HG03571 (cell line): ENCODE measurements at regions not wholly inside any gene's neighbourhood (a gene's known extent, or its start where the extent isn't known, plus 50 kb on each side); places are given as distances from the start of the nearest gene placed in this dataset.

ENCODE experiments used
- ATAC-seq: cut with Tn5 transposase; IDR thresholded peaks from one replicate; pipeline ENCODE4 v1.9.1; 2021; ENCODE audit not compliant: unreplicated experiment

DNA sequence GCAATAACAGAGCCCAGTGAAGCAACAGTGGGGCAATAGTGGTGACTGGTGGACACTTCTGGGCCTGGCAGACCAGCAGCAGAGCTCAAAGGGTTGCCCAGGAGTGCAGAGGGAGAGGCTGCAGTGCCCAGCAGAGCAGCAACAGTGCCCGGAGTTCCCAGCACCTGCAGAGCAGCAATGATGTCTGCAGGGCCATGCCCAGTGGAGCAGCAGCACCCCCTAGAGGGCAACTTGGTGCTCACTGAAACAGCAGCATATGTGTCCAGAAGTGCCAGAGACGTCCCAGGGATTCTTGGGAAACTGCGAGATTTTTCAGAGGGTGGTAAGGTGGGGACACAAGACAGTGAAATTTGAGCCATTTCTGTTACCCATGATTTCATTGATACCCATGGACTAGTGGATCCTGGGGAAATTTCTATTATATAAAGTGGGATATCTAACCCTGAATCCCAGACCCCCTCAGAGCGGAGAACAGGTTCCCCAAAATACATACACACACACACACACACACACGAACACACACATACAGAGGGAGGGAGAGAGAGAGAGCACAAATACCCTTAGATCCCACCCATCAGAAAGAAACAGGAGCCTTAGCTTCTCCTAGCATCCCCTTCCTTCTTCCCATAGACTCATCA, 156.9 kb upstream of the GJB5 start:
- ATAC-seq, result no peak

DNA sequence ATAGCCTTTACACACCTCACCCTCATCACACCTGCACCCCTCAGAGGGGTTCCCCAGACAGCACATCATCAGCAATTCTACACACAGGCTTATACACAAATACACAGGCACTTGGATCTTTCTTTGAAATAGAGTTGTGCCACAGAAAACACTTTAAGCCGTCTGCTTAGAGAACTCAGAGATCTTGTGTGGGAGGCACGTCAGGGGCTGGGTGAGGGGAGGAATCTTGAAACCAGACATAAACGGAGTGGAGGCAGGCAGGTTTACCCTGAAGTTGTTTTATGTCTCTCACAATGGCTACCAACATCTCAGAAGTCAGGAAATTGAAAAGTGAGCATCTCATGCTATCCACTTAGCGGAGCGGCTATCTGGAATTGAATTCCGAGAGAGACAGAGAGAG, 151.9 kb upstream of the GJB5 start:
- no peak for ATAC-seq

- ATAC-seq, result no peak
Observed at GRCh38 chr1:34603594-34603993, 151.3 kb upstream of the GJB5 start.

DNA sequence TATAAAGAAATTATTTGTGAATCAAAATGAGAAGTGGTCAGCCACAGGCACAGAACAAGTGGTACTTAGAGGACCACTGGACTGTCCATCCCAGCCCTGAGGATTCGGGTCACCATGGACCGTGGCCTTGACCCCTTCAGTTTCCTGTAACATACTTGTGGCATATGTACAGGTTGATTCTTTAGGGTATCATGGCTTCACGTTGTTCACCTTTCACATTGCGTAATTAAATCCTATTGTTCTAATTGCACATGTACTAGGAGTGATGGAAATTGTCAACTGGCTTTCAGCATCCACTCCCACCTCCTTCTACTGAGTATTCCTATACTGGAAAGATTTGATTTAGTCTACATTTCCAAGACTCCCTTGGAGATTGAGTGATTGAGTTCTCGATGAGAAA, 148.3 kb upstream of the GJB5 start:
- no peak for ATAC-seq

- ATAC-seq, result no peak
Observed at GRCh38 chr1:34610063-34610462, 144.8 kb upstream of the GJB5 start.

DNA sequence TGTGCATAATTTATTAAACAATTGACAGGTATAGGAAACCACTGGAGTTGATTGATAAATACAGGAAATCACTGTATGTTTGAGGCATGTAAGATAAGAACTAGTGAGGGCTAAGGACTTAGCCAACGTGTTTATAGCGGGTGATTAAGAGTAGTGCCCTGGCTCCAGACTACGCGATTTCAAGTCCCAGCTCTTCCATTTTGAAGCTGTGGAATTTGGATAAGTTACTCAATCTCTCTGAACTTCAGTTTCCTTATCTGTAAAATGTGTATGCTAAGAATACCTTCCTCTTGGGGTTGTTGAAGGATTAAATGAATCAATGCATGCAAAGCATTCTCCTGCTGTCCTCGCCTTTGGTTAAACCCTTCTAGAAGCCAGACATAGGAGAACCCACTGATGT, 143.3 kb upstream of the GJB5 start:
- no peak for ATAC-seq

DNA sequence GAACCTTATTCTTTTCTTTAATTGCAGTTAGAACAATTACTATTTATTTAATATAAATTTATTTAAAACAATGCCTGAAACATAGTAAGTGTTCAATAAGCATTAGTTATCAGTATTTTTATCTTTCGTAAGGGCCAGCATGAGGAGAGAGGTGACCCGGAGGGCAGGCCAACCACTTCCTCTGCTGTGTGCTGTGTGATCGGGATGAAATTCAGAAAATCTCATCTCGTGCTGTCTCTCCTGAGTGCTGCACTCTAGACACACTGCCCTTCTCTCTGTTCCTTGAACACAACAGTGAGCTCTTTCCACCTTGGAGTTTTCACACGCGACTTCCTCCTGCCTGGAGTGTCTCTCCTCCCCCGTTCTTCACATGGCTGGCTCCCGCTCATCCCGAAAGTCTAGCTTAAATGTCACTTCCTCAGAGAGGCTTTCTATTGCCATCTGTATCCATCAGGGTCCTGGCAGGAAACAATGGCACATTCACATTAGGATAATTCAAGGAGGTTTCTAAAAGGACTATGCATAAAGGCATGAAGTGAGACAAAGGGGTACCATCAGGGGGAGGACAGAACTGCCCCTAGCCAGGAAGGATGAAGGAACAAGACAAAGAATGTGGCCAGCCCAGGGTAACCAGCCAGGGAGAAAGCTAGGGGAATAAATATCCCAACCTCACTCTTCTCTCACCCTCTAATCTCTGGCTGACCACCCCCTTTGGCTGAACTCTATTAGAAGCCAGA, 142.6 kb upstream of the GJB5 start:
- ATAC-seq, result no peak

- no peak for ATAC-seq
Observed at GRCh38 chr1:34617321-34618118, 137.3 kb upstream of the GJB5 start.

- no peak for ATAC-seq
Observed at GRCh38 chr1:34618381-34618780, 136.5 kb upstream of the GJB5 start.

DNA sequence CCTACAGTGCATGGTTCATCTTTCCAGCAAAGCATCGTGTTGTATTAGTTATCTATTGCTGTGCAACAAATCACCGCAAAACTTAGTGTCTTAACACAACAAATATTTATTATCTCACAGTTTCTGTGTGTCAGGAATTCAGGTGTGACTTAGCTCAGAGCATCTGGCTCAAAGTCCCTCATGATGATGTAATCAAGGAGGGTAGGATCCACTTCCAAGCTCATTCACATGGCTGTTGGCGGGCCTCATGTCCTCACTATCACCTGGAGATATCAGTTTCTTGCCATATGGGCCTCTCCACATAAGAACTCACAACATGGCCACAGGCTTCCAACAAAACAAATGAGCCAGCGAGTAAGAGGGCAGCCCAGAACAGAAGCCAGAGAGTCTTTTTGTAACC, 135.6 kb upstream of the GJB5 start:
- no peak for ATAC-seq

DNA sequence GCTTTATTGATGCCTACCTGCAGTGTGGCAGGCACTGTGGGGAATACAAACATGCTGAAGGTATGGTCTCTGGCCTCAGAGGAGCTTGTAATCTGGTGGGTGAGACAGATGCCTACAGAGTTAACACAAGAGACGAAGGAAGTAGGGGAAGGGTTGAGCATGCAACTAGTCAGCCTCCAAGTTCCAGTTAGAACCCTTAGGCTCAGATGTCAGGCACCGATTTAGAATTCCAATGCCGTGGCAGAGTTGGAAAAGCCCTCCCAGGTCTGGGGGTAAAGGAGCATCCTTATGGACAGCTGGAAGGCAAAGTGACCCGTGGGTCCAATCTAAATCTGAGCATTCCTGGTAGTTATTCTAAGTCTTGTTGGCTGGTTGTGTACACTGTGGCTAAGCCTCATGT, 132.9 kb upstream of the GJB5 start:
- no peak for ATAC-seq

DNA sequence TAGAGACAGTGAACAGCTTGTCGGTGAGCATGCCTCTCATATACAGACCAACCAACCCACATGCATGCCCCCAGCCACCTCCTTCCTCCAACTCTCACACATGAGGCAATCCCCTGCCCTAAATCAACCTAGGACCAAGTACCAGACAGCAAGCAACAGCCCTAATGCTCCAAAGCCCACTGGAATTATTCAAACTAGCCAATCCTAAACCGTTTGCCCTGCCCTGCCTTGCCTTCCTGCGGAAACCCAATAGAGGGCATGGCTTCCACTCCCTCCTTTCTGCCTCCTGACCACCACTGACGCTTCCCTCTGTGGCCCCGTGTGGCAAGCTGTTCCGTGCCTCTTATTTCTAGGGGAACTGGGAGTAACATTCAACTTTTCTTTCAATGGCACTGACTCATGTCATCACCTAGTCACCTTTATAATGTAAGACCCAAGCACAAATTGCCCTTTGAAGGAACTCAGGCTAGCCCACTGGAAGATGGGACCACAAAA, 129.3 kb upstream of the GJB5 start:
- no peak for ATAC-seq

- no peak for ATAC-seq
Observed at GRCh38 chr1:34627465-34628240, 127.2 kb upstream of the GJB5 start.

- no peak for ATAC-seq
Observed at GRCh38 chr1:34631126-34631525, 123.7 kb upstream of the GJB5 start.

DNA sequence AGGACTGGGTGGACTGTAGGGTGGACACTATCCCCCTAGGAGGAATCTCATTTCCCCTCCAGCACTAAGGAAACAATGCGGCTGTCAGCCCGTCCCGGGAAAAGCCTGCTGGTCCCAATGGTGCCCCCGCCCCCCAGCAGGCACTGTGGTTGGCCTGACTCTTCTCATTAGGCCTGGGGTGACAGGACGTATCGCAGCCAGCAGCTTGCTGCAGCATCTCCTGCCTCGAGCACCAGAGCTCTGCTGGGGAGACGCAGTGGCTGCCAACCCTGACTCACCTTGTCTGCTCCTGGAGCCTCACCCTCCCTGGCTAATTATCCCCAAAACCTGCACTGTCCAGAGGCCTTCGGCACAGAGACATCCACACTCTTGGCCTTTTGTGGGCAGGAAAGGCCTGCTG, 115.1 kb upstream of the GJB5 start:
- ATAC-seq, result no peak

DNA sequence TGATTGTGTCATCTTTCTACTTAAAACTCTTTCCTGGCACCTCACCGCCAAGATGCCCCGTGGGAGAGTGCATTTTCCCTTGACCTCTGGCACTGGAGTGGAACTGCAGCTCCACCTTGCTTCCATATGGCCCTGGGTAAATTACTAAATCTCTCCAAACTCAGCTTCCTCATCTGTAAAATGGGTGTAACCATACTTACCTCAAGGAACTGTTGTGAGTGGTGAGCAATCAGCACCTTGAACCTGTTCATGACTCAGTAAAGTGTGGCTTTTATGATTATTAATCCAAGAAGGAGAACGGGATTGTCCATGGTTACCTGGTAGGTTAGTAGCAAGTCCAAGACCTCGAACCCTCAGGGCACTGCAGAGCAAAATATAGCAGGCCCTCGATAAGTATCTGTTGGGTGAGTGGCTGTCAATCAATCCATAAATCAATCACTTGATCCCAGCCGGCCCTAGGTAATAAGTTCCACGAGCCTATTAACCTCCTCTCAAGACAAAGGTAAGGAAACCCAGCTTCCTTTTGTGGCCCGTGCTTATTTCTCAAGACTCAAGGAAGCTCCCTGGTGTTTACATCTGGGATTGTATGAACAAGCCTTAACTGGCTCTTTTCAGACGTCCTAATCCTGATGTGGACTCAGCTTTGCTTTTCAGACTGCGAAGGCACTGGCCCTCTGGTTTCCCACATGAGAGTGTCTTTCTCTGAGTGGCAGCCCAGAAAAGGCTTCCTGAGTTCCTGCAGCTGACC, 114.0 kb upstream of the GJB5 start:
- ATAC-seq, result no peak

- ATAC-seq, result no peak
Observed at GRCh38 chr1:34642679-34643078, 112.2 kb upstream of the GJB5 start.

DNA sequence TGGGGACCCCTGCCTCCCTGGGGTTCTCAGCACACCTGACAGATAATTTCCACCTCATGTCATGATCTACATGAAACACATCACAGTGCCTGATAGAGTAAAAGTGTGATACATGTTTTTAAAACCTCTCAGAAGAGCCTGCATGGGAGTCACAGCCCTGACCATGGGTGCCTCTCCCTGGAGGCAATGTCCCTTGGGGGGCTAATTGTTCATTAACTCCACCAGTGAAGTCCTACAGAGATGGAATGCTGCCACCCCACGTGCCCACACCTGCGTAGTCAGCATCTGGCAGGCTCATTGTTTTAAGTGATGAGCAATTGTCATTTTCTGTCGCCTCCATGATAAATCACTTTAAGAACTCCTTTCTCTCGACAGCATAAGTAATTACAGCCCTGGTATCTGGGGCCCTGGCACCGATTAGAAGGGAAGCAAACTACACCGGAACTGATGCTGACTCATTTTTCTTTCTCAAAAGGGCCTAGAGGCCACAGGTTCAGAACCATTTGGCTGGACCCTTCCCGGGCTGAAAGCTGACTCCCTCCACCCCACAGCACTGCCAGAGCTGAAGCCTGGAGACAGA, 109.6 kb upstream of the GJB5 start:
- ATAC-seq, result no peak

DNA sequence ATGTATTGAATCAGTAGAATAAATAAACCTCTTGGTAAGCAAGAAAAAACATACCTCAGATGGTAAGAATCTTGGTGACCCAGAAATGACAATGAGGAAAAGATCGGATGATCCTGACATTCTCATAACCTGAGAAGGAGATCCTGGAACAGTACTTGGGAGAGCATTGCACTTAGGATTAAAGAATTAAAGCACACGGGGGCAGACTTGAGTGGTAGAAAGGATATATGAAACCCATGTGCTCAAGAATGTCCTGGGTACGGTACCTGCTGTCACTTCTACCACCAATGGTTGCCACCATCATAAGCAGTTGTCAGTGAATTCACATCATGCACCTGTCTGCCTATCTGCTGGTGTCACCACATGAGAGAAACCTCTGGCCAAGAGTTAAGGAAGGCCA, 108.9 kb upstream of the GJB5 start:
- no peak for ATAC-seq

- ATAC-seq, result no peak
Observed at GRCh38 chr1:34648501-34648900, 106.3 kb upstream of the GJB5 start.
